ENCODE measurements at regions not wholly inside any gene's neighbourhood (a gene's known extent, or its start where the extent isn't known, plus 50 kb on each side); places are given as distances from the start of the nearest gene placed in this dataset.

- DNase-seq (ENCODE audit: low read depth in 2 of 2): no peak
- no peak overlapping the region for H3K4me3 ChIP-seq (replicated peaks in 1 of 2; ENCODE audit: low read depth in 2 of 2, low read length in 2 of 2)
- no peak for TF ChIP-seq CTCF (IDR thresholded peaks at IDR 0.05; ENCODE audit: low read depth, low read length)
Observed at GRCh38 chr15:89421219-89421618, 75.2 kb downstream of the RHCG start.

GRCh38 chr15:89419370-89419984 lies 76.9 kb downstream of the RHCG start:
- TF ChIP-seq CTCF (IDR thresholded peaks at IDR 0.05; ENCODE audit: low read depth, low read length): no peak
- H3K4me3 ChIP-seq (replicated peaks in 1 of 2; ENCODE audit: low read depth in 2 of 2, low read length in 2 of 2): no peak overlapping the region
- DNase-seq (ENCODE audit: low read depth in 2 of 2): peak; percentile 44

- no peak overlapping the region for H3K4me3 ChIP-seq (replicated peaks in 1 of 2; ENCODE audit: low read depth in 2 of 2, low read length in 2 of 2)
- TF ChIP-seq CTCF (IDR thresholded peaks at IDR 0.05; ENCODE audit: low read depth, low read length): no peak
- DNase-seq (ENCODE audit: low read depth in 2 of 2): no peak
Observed at GRCh38 chr15:89417206-89417725, 79.1 kb downstream of the RHCG start.

- H3K4me3 ChIP-seq (replicated peaks in 1 of 2; ENCODE audit: low read depth in 2 of 2, low read length in 2 of 2): no peak overlapping the region
- peak; percentile 90 for TF ChIP-seq CTCF (IDR thresholded peaks at IDR 0.05; ENCODE audit: low read depth, low read length)
Observed at GRCh38 chr15:89416339-89417183, 79.8 kb downstream of the RHCG start.

GRCh38 chr15:89414571-89414970 lies 79.9 kb upstream of the POLG start:
- no peak overlapping the region for H3K4me3 ChIP-seq (replicated peaks in 1 of 2; ENCODE audit: low read depth in 2 of 2, low read length in 2 of 2)
- TF ChIP-seq CTCF (IDR thresholded peaks at IDR 0.05; ENCODE audit: low read depth, low read length): no peak
- DNase-seq (ENCODE audit: low read depth in 2 of 2): no peak

More at GRCh38 chr15:89416339-89417183, 79.8 kb downstream of the RHCG start:
- DNase-seq (ENCODE audit: low read depth in 2 of 2): peak; percentile 62 to 77

GRCh38 chr15:89413877-89414276 lies 79.3 kb upstream of the POLG start:
- H3K4me3 ChIP-seq (replicated peaks in 1 of 2; ENCODE audit: low read depth in 2 of 2, low read length in 2 of 2): no peak overlapping the region
- no peak for TF ChIP-seq CTCF (IDR thresholded peaks at IDR 0.05; ENCODE audit: low read depth, low read length)
- no peak for DNase-seq (ENCODE audit: low read depth in 2 of 2)
